ENCODE measurements at regions not wholly inside any gene's neighbourhood (a gene's known extent, or its start where the extent isn't known, plus 50 kb on each side); places are given as distances from the start of the nearest gene placed in this dataset.

GRCh38 chrX:120697053-120697452 lies 67.2 kb upstream of the C1GALT1C1 start:
- TF ChIP-seq CTCF (IDR thresholded peaks at IDR 0.05; ENCODE audit: insufficient read depth in 1 of 2, low read depth in 1 of 2, low read length in 1 of 2, severe bottlenecking in 1 of 2, unreplicated experiment in 1 of 2): no peak
- ChIA-PET CTCF (no interaction called here), POLR2A (no interaction called here)
- Histone ChIP-seq H3K27me3 (replicated peaks; ENCODE audit: control insufficient read depth, insufficient read depth, low read length) (no peaks in the 10 kb centered on the region), H3K4me3 (ENCODE audit: low read depth, low read length) (no peak overlapping the region), H3K36me3 (ENCODE audit: control insufficient read depth, insufficient read depth, low read length) (no peaks in the 10 kb centered on the region), H3K9me3 (no peaks in the 10 kb centered on the region), H3K4me1 (no peaks in the 10 kb centered on the region)
- H3K4me1 Mint-ChIP-seq (ENCODE audit: low read depth, unreplicated experiment): no peaks in the 10 kb centered on the region
- peaks cover 3% of the 10 kb centered on the region for H3K27me3 Mint-ChIP-seq (ENCODE audit: insufficient read depth, unreplicated experiment)
- BruUV-seq (replicated peaks): no TSS peak
- no peak overlapping the region for H3K4me3 Mint-ChIP-seq (ENCODE audit: unreplicated experiment)
- H3K36me3 Mint-ChIP-seq (ENCODE audit: insufficient read depth, unreplicated experiment): no peaks in the 10 kb centered on the region
- no peak for DNase-seq
- peaks cover 10% of the 10 kb centered on the region for H3K9me3 Mint-ChIP-seq (ENCODE audit: unreplicated experiment)
- no peak overlapping the region for H3K27ac Mint-ChIP-seq (ENCODE audit: unreplicated experiment)
- intact Hi-C loops (cut with micrococcal nuclease; ENCODE audit: unreplicated experiment): no loop called here

GRCh38 chrX:120692319-120692718 lies 62.5 kb upstream of the C1GALT1C1 start:
- H3K4me1 Mint-ChIP-seq (ENCODE audit: low read depth, unreplicated experiment): no peaks in the 10 kb centered on the region

GRCh38 chrX:120690941-120691340 lies 61.1 kb upstream of the C1GALT1C1 start:
- intact Hi-C loops (cut with micrococcal nuclease; ENCODE audit: unreplicated experiment): no loop called here
- Histone ChIP-seq H3K4me3 (ENCODE audit: low read depth, low read length) (no peak overlapping the region), H3K9me3 (no peaks in the 10 kb centered on the region), H3K36me3 (ENCODE audit: control insufficient read depth, insufficient read depth, low read length) (no peaks in the 10 kb centered on the region), H3K27me3 (replicated peaks; ENCODE audit: control insufficient read depth, insufficient read depth, low read length) (no peaks in the 10 kb centered on the region), H3K4me1 (no peaks in the 10 kb centered on the region)
- ChIA-PET CTCF (no interaction called here), POLR2A (no interaction called here)
- H3K36me3 Mint-ChIP-seq (ENCODE audit: insufficient read depth, unreplicated experiment): no peaks in the 10 kb centered on the region
- no peaks in the 10 kb centered on the region for H3K4me1 Mint-ChIP-seq (ENCODE audit: low read depth, unreplicated experiment)
- peaks cover 3% of the 10 kb centered on the region for H3K27me3 Mint-ChIP-seq (ENCODE audit: insufficient read depth, unreplicated experiment)
- H3K4me3 Mint-ChIP-seq (ENCODE audit: unreplicated experiment): no peak overlapping the region
- no peak overlapping the region for H3K27ac Mint-ChIP-seq (ENCODE audit: unreplicated experiment)
- no peak for TF ChIP-seq CTCF (IDR thresholded peaks at IDR 0.05; ENCODE audit: insufficient read depth in 1 of 2, low read depth in 1 of 2, low read length in 1 of 2, severe bottlenecking in 1 of 2, unreplicated experiment in 1 of 2)
- H3K9me3 Mint-ChIP-seq (ENCODE audit: unreplicated experiment): no peaks in the 10 kb centered on the region
- no TSS peak for BruUV-seq (replicated peaks)
- DNase-seq: no peak

More at GRCh38 chrX:120692319-120692718, 62.5 kb upstream of the C1GALT1C1 start:
- no TSS peak for BruUV-seq (replicated peaks)
- intact Hi-C loops (cut with micrococcal nuclease; ENCODE audit: unreplicated experiment): no loop called here
- H3K27me3 ChIP-seq (replicated peaks; ENCODE audit: control insufficient read depth, insufficient read depth, low read length): no peaks in the 10 kb centered on the region
- Mint-ChIP-seq H3K27ac (ENCODE audit: unreplicated experiment) (no peak overlapping the region), H3K27me3 (ENCODE audit: insufficient read depth, unreplicated experiment) (no peaks in the 10 kb centered on the region), H3K9me3 (ENCODE audit: unreplicated experiment) (no peaks in the 10 kb centered on the region), H3K4me3 (ENCODE audit: unreplicated experiment) (no peak overlapping the region), H3K36me3 (ENCODE audit: insufficient read depth, unreplicated experiment) (no peaks in the 10 kb centered on the region)
- no peaks in the 10 kb centered on the region for H3K9me3 ChIP-seq
- no peaks in the 10 kb centered on the region for H3K4me1 ChIP-seq
- no peaks in the 10 kb centered on the region for H3K36me3 ChIP-seq (ENCODE audit: control insufficient read depth, insufficient read depth, low read length)
- no peak for DNase-seq
- H3K4me3 ChIP-seq (ENCODE audit: low read depth, low read length): no peak overlapping the region
- CTCF ChIA-PET: no interaction called here
- no peak for TF ChIP-seq CTCF (IDR thresholded peaks at IDR 0.05; ENCODE audit: insufficient read depth in 1 of 2, low read depth in 1 of 2, low read length in 1 of 2, severe bottlenecking in 1 of 2, unreplicated experiment in 1 of 2)
- POLR2A ChIA-PET: no interaction called here

Measured in Caco-2 (cell line).